Activated gamma-delta T cell treated with Interleukin-2 at 50 U/mL for 16 hours (primary cell): ENCODE measurements at regions not wholly inside any gene's neighbourhood (a gene's known extent, or its start where the extent isn't known, plus 50 kb on each side); places are given as distances from the start of the nearest gene placed in this dataset.
"Not testable (repeated sequence)": the region's sequence is repeated elsewhere in the genome, so short reads cannot be mapped to it uniquely, and the experiment has no call there.

Experiments
- DNase-seq: peaks from one replicate; pipeline ENCODE4 v3.0.0-alpha.2; 2020

GRCh38 chr20:53685070-53685595 lies 91.5 kb upstream of the ZNF217 start:
- DNase-seq, result no peak

- DNase-seq, result no peak
Measured at GRCh38 chr20:53683506-53683905, 89.9 kb upstream of the ZNF217 start.

GRCh38 chr20:53681352-53682212 lies 87.9 kb upstream of the ZNF217 start:
- DNase-seq, result no peak

- no peak for DNase-seq
Measured at GRCh38 chr20:53679597-53680309, 86.1 kb upstream of the ZNF217 start.

- no peak for DNase-seq
Measured at GRCh38 chr20:53678990-53679596, 85.5 kb upstream of the ZNF217 start.

GRCh38 chr20:53678315-53678989 lies 84.8 kb upstream of the ZNF217 start:
- no peak for DNase-seq

- no peak for DNase-seq
Measured at GRCh38 chr20:53677447-53678314, 84.0 kb upstream of the ZNF217 start.

GRCh38 chr20:53676987-53677386 lies 83.3 kb upstream of the ZNF217 start:
- no peak for DNase-seq

- no peak for DNase-seq
Measured at GRCh38 chr20:53676519-53676822, 82.8 kb upstream of the ZNF217 start.

- no peak for DNase-seq
Measured at GRCh38 chr20:53672484-53673129, 79.0 kb upstream of the ZNF217 start.

- DNase-seq, result no peak
Measured at GRCh38 chr20:53671370-53671769, 77.7 kb upstream of the ZNF217 start.

GRCh38 chr20:53669517-53670313 lies 76.1 kb upstream of the ZNF217 start:
- not testable (repeated sequence) for DNase-seq

- DNase-seq, result no peak
Measured at GRCh38 chr20:53668992-53669391, 75.4 kb upstream of the ZNF217 start.

GRCh38 chr20:53666144-53666543 lies 72.5 kb upstream of the ZNF217 start:
- DNase-seq, result no peak

GRCh38 chr20:53664121-53664520 lies 70.5 kb upstream of the ZNF217 start:
- DNase-seq, result no peak

- not testable (repeated sequence) for DNase-seq
Measured at GRCh38 chr20:53663521-53663920, 69.9 kb upstream of the ZNF217 start.

- DNase-seq, result no peak
Measured at GRCh38 chr20:53662595-53662994, 69.0 kb upstream of the ZNF217 start.

- DNase-seq, result no peak
Measured at GRCh38 chr20:53660947-53661381, 67.3 kb upstream of the ZNF217 start.

- DNase-seq, result peak; percentile 14
Measured at GRCh38 chr20:53660078-53660909, 66.7 kb upstream of the ZNF217 start.

- DNase-seq, result no peak
Measured at GRCh38 chr20:53658973-53659372, 65.3 kb upstream of the ZNF217 start.
